GM20431 (cell line): ENCODE measurements at regions not wholly inside any gene's neighbourhood (a gene's known extent, or its start where the extent isn't known, plus 50 kb on each side); places are given as distances from the start of the nearest gene placed in this dataset.

Experiments used
- in situ Hi-C: fragments of 300-500 bp; cut with MseI, MboI; formaldehyde crosslinking; loops from one replicate; pipeline ENCODE4 v1.15.0; 2020; ENCODE audit warnings: low sequenced_read_pairs; ENCODE audit not compliant: unreplicated experiment

- in situ Hi-C loops, result no loop called here
These were observed 182.9 kb downstream of the SLITRK6 start for GRCh38 chr13:85616275-85616674.

- in situ Hi-C loops, result no loop called here
These were observed 184.2 kb downstream of the SLITRK6 start for GRCh38 chr13:85615031-85615430.

- in situ Hi-C loops, result no loop called here
These were observed 189.2 kb downstream of the SLITRK6 start for GRCh38 chr13:85610024-85610423.

GRCh38 chr13:85608255-85608829 is 190.9 kb downstream of the SLITRK6 start:
- in situ Hi-C loops, result no loop called here

- in situ Hi-C loops, result no loop called here
These were observed 195.5 kb downstream of the SLITRK6 start for GRCh38 chr13:85603735-85604134.

- in situ Hi-C loops, result no loop called here
These were observed 197.7 kb downstream of the SLITRK6 start for GRCh38 chr13:85601526-85601925.

- in situ Hi-C loops, result no loop called here
These were observed 201.3 kb downstream of the SLITRK6 start for GRCh38 chr13:85597790-85598500.

- in situ Hi-C loops, result no loop called here
These were observed 207.0 kb downstream of the SLITRK6 start for GRCh38 chr13:85592211-85592610.

- in situ Hi-C loops, result no loop called here
These were observed 208.8 kb downstream of the SLITRK6 start for GRCh38 chr13:85590231-85590931.

- in situ Hi-C loops, result no loop called here
These were observed 210.2 kb downstream of the SLITRK6 start for GRCh38 chr13:85589021-85589420.

- in situ Hi-C loops, result no loop called here
These were observed 210.9 kb downstream of the SLITRK6 start for GRCh38 chr13:85588359-85588758.

- in situ Hi-C loops, result no loop called here
These were observed 212.4 kb downstream of the SLITRK6 start for GRCh38 chr13:85586856-85587255.

- in situ Hi-C loops, result no loop called here
These were observed 212.8 kb downstream of the SLITRK6 start for GRCh38 chr13:85586422-85586831.

GRCh38 chr13:85582890-85583289 is 216.3 kb downstream of the SLITRK6 start:
- in situ Hi-C loops, result no loop called here

- in situ Hi-C loops, result no loop called here
These were observed 224.1 kb downstream of the SLITRK6 start for GRCh38 chr13:85575110-85575509.

- in situ Hi-C loops, result no loop called here
These were observed 231.3 kb downstream of the SLITRK6 start for GRCh38 chr13:85567909-85568308.

GRCh38 chr13:85565652-85566051 is 233.6 kb downstream of the SLITRK6 start:
- in situ Hi-C loops, result no loop called here

GRCh38 chr13:85564598-85564997 is 234.6 kb downstream of the SLITRK6 start:
- in situ Hi-C loops, result no loop called here

GRCh38 chr13:85562282-85562681 is 236.9 kb downstream of the SLITRK6 start:
- in situ Hi-C loops, result no loop called here

GRCh38 chr13:85557691-85558467 is 241.3 kb downstream of the SLITRK6 start:
- in situ Hi-C loops, result no loop called here

- in situ Hi-C loops, result no loop called here
These were observed 248.2 kb downstream of the SLITRK6 start for GRCh38 chr13:85551012-85551411.
